ENCODE measurements at regions not wholly inside any gene's neighbourhood (a gene's known extent, or its start where the extent isn't known, plus 50 kb on each side); places are given as distances from the start of the nearest gene placed in this dataset.
"Not testable (repeated sequence)": the region's sequence is repeated elsewhere in the genome, so short reads cannot be mapped to it uniquely, and the experiment has no call there.

- no peak for DNase-seq
Observed at GRCh38 chr13:107642831-107643230, 572.5 kb downstream of the LIG4 start.

GRCh38 chr13:107641574-107641973 lies 573.8 kb downstream of the LIG4 start:
- no peak for DNase-seq

DNA sequence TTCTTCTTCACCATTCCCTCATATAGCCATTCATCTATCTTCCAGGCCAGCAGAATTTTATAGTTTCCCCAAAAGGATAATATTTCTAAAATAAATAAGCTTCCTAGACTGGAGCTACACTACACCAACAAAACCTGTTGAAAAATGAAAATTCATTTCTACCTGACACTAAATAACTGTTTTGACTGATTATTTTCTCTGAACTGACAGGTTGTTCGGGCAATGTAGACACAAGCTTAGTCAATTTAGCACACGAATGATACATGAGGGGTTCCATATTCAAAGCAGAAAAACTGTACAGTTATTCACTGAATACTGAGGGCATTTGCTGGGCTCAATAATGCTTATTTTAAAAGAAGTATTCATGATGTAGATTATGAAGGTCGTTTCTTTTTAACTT lies 589.7 kb downstream of the LIG4 start:
- DNase-seq: no peak

DNA sequence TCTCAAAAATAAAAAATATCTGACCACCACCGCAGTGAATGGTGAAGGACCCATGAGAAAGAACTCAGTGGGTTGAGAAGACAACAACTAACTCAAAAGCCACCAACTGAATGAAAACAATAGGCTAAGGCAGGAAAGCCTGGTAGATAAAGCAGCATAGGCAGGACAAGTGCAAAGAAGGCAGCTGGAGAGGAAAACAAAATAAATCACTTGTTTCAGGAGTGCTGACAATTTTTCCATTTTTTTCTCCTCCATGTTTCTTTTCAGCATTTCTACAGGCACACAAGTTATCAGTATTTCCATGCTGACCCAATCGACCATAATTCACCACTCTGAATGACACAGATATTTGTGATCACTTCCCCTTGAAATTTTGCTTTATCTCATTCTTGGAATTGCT lies 597.8 kb downstream of the LIG4 start:
- no peak for DNase-seq

DNA sequence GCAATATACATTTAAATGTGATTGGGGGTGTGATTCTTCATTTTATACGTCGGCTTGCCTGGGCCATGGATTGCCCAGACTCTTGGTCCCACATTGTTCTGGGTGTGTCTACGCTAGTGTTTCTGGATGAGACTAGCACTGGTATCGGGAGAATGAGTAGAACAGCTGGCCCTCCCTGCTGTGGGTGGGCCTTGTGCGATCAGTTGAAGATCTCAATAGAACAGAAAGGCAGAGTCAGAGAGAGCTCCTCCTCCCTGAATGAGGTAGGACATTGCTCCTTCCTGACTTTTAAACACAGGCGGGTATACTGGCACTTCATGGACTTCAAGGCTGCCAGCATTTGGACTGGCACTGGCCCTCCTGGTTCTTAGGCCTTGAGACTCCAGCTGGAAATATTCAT lies 603.0 kb downstream of the LIG4 start:
- no peak for DNase-seq

- DNase-seq: no peak
Observed at GRCh38 chr13:107608736-107609135, 606.6 kb downstream of the LIG4 start.

DNA sequence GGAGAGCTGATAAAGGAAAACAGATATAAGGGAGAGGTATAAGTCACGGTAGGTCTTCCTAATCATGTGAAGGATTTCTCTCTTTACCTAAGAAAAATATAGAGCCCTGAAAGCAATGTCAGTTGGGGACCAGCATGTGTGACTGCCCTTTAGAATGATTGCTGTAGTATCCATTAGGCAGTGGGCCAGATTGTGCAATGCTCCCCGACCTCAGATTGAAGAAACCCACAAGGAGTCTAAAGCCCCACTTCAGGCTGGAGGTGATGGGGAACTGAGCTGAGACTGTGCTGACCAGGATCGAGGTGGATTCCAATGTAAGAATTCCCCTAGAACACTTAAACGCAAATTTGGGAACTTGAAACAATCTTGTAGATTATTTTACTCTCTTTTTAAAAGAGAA lies 614.4 kb downstream of the LIG4 start:
- DNase-seq: no peak

GRCh38 chr13:107596306-107596705 lies 619.0 kb downstream of the LIG4 start:
- DNase-seq: not testable (repeated sequence)

GRCh38 chr13:107590556-107590955 lies 624.8 kb downstream of the LIG4 start:
- no peak for DNase-seq

DNA sequence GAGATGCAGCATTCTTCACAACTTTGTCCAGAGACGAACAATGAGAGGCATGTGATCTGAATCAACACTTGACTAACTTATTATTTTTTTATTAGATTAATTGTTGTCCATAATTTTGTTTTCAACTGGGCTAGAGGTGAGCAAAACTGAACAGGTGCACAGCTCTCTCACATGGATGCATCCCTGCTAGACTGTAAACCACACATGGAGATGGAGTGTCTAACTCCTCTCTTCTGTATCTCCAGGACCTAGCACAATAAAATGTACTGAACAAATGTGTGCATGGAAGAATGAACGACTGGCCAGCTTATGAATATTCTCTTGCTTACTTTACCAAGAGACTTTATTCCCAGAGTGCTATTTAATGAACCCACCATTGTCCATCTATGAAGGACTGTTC lies 627.7 kb downstream of the LIG4 start:
- no peak for DNase-seq

GRCh38 chr13:107586216-107586615 lies 629.1 kb downstream of the LIG4 start:
- DNase-seq: no peak

DNA sequence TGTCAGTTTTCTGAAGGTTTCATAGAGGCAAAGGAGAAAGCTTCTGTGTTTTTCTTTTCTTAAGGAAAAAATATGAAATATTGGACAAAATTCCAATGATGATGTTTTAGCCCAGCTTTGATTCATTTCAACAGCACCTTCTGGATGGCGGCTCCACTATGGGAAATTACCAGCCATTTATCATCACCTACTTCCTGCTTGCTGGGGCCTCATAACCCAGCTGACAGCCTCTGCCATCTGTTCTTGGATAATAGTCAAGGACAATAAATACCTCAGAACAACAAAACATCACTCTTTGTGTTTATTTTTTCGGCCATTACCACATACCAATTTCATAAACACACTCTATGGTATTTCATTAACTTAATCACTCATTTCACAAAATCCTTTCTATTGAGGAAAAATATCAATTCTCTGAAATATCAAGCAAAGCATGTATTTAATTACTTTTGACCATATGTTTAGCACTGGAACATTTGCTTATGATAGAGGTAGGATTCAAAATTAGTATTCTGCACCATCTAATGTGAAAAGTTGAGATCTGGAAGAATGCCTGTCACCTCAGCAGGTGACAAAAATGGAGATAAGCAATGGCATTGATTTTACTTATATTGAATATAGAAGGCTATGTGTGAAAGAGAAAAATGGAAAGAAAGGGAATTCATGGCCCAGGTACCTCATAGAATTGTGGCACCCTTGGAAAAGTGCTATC lies 629.7 kb downstream of the LIG4 start:
- DNase-seq: no peak

DNA sequence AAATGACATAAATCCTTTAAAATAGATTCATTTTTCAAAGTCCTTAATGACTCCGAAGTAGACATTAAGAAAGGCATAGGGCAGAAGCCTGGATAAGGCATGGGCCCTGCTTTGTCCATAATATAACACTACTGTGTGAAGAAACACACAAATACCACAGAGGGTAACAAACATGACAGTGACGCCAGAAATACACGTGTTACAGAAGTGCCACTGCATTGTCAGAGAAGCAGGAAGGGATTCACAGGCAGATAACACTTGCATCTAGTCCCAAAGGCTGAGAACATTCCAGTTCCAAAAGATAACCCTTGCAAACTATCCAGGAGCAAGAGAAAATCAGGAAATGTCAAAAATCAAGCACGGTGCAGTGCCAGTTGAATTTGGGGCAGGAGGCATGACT lies 633.2 kb downstream of the LIG4 start:
- DNase-seq: no peak

DNA sequence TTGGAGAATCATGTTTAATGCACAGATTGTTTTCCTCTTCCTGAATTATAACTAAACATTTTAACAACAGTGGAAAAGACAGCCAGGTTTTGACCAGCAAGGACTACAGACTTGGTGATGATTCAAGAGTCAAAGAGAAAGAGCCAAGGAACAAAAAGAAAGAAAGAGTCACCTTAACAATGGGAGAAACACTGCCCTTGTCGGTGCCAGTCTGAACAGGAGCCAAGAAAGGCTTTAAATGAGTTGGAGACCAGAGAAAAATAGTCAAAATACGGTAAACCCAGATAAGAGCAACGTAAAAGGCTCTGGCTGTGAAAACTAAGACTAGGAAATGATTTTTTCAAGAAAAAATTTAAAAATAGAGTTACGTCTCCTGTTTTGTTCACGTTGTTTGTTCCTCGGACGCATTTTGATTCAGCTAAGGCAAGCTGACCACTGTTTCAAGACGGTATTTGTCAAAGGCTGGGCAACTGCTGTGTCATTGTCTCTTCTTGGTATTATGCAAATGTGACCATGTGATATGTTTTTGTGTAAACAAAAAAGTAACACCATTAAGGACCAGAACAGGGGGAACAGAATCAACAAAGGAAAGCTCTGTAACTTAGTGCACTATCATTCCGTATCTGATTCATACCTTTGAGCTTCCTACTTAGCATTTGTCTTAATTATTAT lies 634.5 kb downstream of the LIG4 start:
- DNase-seq: no peak

- no peak for DNase-seq
Observed at GRCh38 chr13:107576430-107576829, 638.9 kb downstream of the LIG4 start.

GRCh38 chr13:107574517-107575210 lies 640.7 kb downstream of the LIG4 start:
- DNase-seq: no peak

DNA sequence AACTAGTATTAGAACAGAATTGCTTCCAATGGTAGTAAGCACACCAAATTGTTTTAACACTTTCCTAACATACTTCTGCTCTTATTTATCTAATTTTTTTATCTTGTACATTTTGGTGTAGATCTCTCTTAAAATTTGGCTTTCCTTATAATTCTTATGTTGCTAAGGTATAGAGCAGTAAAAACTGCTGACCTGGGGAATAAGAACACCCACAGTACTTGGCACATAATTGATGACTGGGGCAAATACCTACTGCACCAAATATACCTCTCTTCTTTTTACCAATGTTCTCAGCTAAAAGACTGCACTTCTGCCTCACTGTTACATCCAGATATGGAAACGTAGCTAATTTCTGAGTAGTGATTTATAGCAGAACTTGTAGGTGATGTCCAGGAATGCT lies 642.2 kb downstream of the LIG4 start:
- no peak for DNase-seq

- no peak for DNase-seq
Observed at GRCh38 chr13:107572156-107572555, 643.2 kb downstream of the LIG4 start.

GRCh38 chr13:107568181-107568580 lies 647.2 kb downstream of the LIG4 start:
- DNase-seq: no peak

DNA sequence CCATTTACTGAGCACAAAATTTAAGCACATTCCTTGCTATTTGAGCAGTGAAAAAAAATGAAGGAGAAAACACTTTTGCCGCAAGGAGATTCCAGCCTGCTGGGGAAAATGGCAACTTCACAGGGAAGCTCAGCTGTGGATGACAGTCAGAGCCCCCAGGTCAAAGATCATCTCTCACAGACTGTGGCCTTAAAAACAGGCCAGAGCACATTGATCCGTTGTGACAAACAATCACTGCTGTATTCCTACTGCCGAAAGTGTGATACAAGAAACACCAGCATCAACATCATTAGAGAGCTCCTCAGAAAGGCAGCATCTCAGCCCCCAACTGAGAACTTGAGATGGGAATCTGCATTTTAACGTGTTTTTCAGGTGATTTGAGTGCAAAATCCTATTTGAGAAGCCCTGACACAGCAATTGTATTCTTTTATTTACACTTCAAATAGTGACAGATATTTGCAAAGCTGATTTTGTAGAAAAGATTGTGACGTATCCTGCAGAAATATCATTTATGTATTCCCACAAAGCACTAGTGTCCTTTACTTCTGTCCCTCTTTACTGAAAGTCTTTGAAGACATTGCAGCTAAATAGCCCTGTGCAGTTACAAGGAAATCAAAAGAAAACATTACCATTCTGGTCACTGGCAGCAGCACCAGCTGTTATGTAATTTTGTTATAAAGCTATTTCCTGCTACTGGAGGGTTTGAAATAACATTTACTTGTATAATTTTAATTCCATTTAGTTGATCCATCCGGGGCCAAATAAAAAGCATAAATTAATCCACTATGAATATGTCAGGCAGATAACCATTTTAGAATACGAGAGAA lies 652.0 kb downstream of the LIG4 start:
- no peak for DNase-seq

DNA sequence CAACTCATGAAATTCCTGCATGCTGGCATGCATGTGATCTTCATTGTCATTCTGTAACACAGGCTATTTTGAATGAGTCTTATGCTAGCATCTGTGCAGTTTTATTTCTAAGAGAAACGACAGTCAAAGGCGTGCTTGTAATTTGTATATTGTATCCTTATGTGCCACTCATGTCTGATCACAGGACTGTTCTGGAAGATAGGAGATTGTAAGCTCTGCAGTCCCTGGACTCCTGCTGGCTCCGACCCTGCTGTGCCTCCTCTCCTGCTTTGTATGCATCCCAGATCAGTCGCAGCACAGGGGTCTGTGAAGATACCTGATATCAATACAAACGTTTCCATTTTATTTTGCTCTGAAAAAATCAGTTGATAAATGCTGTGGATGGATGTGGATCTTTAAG lies 653.1 kb downstream of the LIG4 start:
- no peak for DNase-seq

GRCh38 chr13:107554460-107554859 lies 660.9 kb downstream of the LIG4 start:
- DNase-seq: no peak

DNA sequence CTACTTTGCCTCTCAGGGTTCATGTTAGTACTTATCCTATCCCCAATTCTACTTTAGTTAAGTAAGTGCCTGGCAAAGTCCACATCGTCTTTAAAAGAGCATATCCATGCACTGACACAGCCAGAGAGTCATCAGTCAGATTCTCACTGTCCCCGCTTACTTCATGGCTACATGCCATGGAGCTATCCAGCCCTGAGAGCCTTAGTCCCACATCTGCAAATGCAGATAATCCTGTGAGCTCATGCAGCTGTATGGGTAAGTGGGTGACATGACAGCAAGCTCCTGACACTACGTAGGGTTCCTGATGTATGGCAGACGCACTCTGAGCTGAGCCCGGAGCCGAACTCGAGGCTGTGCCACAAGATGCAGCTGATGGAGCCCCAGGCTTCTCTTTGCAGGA lies 661.5 kb downstream of the LIG4 start:
- DNase-seq: no peak

All from CD4-positive, alpha-beta T cell treated with Interleukin-10 for 1 hour (primary cell).